ENCODE measurements at regions not wholly inside any gene's neighbourhood (a gene's known extent, or its start where the extent isn't known, plus 50 kb on each side); places are given as distances from the start of the nearest gene placed in this dataset.
"Not testable (repeated sequence)": the region's sequence is repeated elsewhere in the genome, so short reads cannot be mapped to it uniquely, and the experiment has no call there.

GRCh38 chr6:149140137-149140909 is 177.2 kb upstream of the TAB2 start:
- TF ChIP-seq CTCF (IDR thresholded peaks at IDR 0.05) (no peak), POLR2A (IDR thresholded peaks at IDR 0.05) (no peak)
- 61 to 62% methylated on average over 10 to 12 of the region's 12 CpGs for WGBS, 2 donors
- Histone ChIP-seq H3K9me3 (no peaks in the 10 kb centered on the region), H3K36me3 (no peaks in the 10 kb centered on the region), H3K4me3 (no peak overlapping the region), H3K27ac (peak overlapping the region in 2 of 4 donors; percentile 2 to 5), H3K27me3 (no peaks in the 10 kb centered on the region), H3K4me1 (no peaks in the 10 kb centered on the region)
- DNase-seq: no peak
- intact Hi-C loops (cut with DNase I): no loop called here

- no peak for DNase-seq
- WGBS, 2 donors: 39 to 59% methylated on average over 1 of the region's 1 CpG
- no peaks in the 10 kb centered on the region for H3K36me3 ChIP-seq
- no peaks in the 10 kb centered on the region for H3K27me3 ChIP-seq
- H3K4me1 ChIP-seq: no peaks in the 10 kb centered on the region
- TF ChIP-seq POLR2A (IDR thresholded peaks at IDR 0.05): no peak
- no peak for TF ChIP-seq CTCF (IDR thresholded peaks at IDR 0.05)
- no peaks in the 10 kb centered on the region for H3K9me3 ChIP-seq
- intact Hi-C loops (cut with DNase I): no loop called here
- H3K4me3 ChIP-seq: no peak overlapping the region
- peak overlapping the region in 1 of 4 donors; percentile 2 for H3K27ac ChIP-seq
These were observed 176.6 kb upstream of the TAB2 start for GRCh38 chr6:149140910-149141290.

- intact Hi-C loops (cut with DNase I): no loop called here
- WGBS, 2 donors: 63 to 89% methylated on average over 2 of the region's 2 CpGs
- no peak for DNase-seq
- H3K4me3 ChIP-seq: no peak overlapping the region
- no peaks in the 10 kb centered on the region for H3K36me3 ChIP-seq
- H3K4me1 ChIP-seq: no peaks in the 10 kb centered on the region
- no peaks in the 10 kb centered on the region for H3K27me3 ChIP-seq
- H3K27ac ChIP-seq: no peak overlapping the region
- H3K9me3 ChIP-seq: no peaks in the 10 kb centered on the region
- TF ChIP-seq POLR2A (IDR thresholded peaks at IDR 0.05) (no peak), CTCF (IDR thresholded peaks at IDR 0.05) (no peak)
These were observed 174.5 kb upstream of the TAB2 start for GRCh38 chr6:149142924-149143429.

GRCh38 chr6:149145800-149146199 is 171.7 kb upstream of the TAB2 start:
- DNase-seq; H3K9me3 ChIP-seq; H3K36me3 ChIP-seq; H3K4me3 ChIP-seq; H3K27ac ChIP-seq; H3K27me3 ChIP-seq; H3K4me1 ChIP-seq; intact Hi-C loops (cut with DNase I): not testable (repeated sequence)

GRCh38 chr6:149147195-149147594 is 170.3 kb upstream of the TAB2 start:
- Histone ChIP-seq H3K36me3 (no peaks in the 10 kb centered on the region), H3K27me3 (no peaks in the 10 kb centered on the region), H3K4me1 (no peaks in the 10 kb centered on the region), H3K9me3 (no peaks in the 10 kb centered on the region), H3K4me3 (no peak overlapping the region), H3K27ac (no peak overlapping the region)
- DNase-seq: no peak
- intact Hi-C loops (cut with DNase I): no loop called here
- TF ChIP-seq CTCF (IDR thresholded peaks at IDR 0.05): no peak
- TF ChIP-seq POLR2A (IDR thresholded peaks at IDR 0.05): no peak
- WGBS, 2 donors: 8 to 13% methylated on average over 3 of the region's 3 CpGs
